ENCODE measurements at regions not wholly inside any gene's neighbourhood (a gene's known extent, or its start where the extent isn't known, plus 50 kb on each side); places are given as distances from the start of the nearest gene placed in this dataset.

DNA sequence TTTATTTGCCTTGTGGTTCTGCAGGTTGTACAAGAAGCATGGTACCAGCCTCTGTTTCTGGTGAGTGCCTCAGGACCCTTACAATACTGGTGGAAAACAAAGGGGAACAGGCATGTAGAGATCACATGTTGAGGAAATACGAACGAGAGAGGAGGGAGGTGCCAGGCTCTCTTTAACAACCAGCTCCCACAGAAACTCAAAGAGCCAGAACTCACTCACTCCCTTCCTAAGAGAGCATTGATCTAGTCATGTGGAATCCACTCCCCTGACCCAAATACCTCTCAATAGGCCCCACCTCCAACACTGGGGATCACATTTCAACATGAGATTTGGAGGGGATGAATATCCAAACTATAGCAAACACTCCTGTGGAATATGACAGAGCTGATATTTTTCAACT is 938.0 kb downstream of the GALC start:
- TF ChIP-seq, protein P1, sequence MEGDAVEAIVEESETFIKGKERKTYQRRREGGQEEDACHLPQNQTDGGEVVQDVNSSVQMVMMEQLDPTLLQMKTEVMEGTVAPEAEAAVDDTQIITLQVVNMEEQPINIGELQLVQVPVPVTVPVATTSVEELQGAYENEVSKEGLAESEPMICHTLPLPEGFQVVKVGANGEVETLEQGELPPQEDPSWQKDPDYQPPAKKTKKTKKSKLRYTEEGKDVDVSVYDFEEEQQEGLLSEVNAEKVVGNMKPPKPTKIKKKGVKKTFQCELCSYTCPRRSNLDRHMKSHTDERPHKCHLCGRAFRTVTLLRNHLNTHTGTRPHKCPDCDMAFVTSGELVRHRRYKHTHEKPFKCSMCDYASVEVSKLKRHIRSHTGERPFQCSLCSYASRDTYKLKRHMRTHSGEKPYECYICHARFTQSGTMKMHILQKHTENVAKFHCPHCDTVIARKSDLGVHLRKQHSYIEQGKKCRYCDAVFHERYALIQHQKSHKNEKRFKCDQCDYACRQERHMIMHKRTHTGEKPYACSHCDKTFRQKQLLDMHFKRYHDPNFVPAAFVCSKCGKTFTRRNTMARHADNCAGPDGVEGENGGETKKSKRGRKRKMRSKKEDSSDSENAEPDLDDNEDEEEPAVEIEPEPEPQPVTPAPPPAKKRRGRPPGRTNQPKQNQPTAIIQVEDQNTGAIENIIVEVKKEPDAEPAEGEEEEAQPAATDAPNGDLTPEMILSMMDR (conservative IDR thresholded peaks at IDR 0.05; ENCODE audit: low read depth, low read length): no peak
- no peak for DNase-seq (ENCODE audit: low read depth)
- H3K4me3 ChIP-seq (ENCODE audit: low read depth, low read length): no peak overlapping the region

DNA sequence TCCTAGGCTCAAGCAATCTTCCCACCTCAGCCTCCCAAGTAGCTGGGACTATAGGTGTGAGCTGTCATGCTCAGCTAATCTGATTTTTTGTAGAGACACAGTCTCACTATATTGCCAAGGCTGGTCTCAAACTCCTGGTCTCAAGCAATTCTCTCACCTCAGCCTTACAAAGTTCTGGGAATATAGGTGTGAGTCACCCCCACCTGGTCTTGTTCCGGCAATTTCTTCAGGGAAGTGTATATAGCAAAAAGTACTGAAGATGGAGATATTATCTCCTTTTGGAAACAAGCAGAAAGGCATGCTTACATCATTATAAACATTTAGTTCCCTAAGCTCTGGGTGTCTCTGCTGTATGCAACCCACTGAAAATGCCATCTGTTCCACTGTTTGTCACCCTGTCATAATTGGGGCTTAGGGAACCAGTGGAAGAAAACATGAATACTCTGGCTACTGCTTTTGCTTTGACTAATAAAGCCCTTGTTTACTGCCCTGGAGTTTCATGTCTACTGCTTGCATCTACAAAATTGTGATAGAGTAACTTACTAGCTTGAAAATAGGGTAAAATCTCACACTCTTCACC is 940.2 kb downstream of the GALC start:
- no peak for DNase-seq (ENCODE audit: low read depth)
- H3K4me3 ChIP-seq (ENCODE audit: low read depth, low read length): no peak overlapping the region
- TF ChIP-seq, protein P1 (conservative IDR thresholded peaks at IDR 0.05; ENCODE audit: low read depth, low read length): no peak

DNA sequence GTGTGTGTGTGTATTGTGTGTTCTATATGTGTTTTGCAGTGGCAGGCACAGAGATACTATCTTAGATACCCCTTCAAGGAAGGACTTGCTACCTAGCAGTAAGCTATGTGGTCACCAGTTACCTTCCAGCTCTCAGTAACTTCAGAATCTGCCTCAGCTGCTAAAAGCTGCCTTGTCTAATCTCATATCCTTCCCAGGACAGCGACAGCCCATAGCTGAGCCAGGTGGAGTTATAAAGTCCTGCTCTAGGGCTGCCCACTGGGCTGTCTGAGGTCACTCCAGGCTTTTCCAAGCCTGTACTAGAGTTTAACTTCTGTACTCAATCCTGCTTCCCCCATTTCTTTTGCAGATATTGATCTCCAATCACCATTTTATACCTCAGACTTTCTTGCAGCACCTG is 942.6 kb downstream of the GALC start:
- TF ChIP-seq, protein P1 (conservative IDR thresholded peaks at IDR 0.05; ENCODE audit: low read depth, low read length): no peak
- no peak for DNase-seq (ENCODE audit: low read depth)
- no peak overlapping the region for H3K4me3 ChIP-seq (ENCODE audit: low read depth, low read length)

DNA sequence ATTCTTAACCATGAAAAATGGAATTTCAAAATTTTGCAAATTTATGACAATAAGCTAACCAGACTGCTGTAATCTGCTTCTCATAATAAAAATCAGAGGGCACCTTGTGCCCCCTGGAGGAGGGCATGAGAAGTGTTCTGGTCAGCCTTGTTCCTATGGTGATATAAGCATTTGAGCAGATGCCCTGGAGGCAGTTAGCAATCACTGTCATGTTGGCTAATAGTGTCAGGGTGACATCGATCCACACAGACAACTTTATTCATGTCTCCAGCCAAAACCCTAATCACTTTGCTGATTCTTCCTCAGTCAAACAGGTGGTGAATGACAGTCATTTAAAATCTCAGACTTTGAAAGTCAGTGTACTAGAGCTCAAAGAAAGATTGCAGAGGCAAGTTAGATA is 943.0 kb downstream of the GALC start:
- TF ChIP-seq, protein P1 (conservative IDR thresholded peaks at IDR 0.05; ENCODE audit: low read depth, low read length): peak; percentile 73
- no peak overlapping the region for H3K4me3 ChIP-seq (ENCODE audit: low read depth, low read length)
- DNase-seq (ENCODE audit: low read depth): no peak

DNA sequence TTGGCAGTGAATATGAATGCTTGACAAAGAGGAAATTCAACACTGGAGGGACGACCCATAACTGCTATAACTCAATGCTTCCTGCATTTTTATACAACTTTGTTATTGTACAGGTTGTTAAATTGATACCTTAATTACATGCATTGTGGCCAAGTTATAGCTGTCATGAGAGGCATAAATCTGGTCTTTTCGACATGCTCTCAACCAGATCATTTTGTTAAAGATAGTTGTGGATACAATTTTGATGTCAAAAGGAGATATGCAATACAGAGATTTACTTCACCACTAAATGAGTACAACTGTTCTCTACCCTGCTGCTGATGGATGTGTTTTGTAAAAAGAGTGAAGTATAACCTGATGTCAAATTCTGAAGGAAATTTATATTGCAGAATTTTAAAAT is 946.0 kb downstream of the GALC start:
- TF ChIP-seq, protein P1 (conservative IDR thresholded peaks at IDR 0.05; ENCODE audit: low read depth, low read length): no peak
- no peak overlapping the region for H3K4me3 ChIP-seq (ENCODE audit: low read depth, low read length)
- no peak for DNase-seq (ENCODE audit: low read depth)

DNA sequence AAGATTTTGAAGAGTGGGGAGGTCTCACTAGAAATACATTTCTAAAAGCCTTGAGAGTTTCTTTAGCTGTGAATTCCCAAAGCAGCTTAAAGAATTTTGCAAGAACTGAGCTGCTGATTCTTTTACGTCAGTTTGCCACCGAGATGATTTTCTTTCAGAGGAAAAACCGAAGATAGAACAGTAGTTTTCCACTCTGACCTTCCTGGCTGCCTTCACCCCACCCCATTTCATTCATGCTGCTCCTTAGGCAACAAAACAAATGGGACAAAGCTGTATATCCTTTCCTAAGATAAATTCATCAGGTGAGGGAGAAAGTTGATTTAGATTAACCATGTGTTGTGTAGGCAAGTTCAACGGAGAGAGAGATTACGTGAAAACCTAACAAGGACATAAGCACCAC is 947.0 kb downstream of the GALC start:
- no peak overlapping the region for H3K4me3 ChIP-seq (ENCODE audit: low read depth, low read length)
- no peak for DNase-seq (ENCODE audit: low read depth)
- TF ChIP-seq, protein P1 (conservative IDR thresholded peaks at IDR 0.05; ENCODE audit: low read depth, low read length): no peak

DNA sequence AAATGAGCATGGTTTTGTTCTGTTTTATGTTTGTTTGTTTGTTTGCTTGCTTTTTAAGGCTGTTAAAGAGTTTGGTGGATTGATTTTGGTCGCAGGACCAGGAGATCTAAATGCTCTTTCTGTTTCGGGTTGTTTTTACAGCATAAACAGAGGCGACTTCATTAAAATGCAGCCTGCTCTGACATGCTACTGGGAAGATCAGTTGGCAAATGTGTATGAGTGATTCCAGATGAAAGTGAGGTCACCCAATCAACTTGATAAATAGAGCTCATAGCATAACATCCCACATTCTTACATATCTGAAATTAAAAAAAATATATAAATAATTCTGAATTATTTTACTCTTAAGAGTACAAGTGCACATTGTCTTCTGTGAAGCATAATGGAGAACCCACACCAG is 947.7 kb downstream of the GALC start:
- DNase-seq (ENCODE audit: low read depth): no peak
- TF ChIP-seq, protein P1 (conservative IDR thresholded peaks at IDR 0.05; ENCODE audit: low read depth, low read length): no peak

More for the DNA sequence above, 947.7 kb downstream of the GALC start:
- H3K4me3 ChIP-seq (ENCODE audit: low read depth, low read length): no peak overlapping the region
